ENCODE measurements at regions not wholly inside any gene's neighbourhood (a gene's known extent, or its start where the extent isn't known, plus 50 kb on each side); places are given as distances from the start of the nearest gene placed in this dataset.

DNA sequence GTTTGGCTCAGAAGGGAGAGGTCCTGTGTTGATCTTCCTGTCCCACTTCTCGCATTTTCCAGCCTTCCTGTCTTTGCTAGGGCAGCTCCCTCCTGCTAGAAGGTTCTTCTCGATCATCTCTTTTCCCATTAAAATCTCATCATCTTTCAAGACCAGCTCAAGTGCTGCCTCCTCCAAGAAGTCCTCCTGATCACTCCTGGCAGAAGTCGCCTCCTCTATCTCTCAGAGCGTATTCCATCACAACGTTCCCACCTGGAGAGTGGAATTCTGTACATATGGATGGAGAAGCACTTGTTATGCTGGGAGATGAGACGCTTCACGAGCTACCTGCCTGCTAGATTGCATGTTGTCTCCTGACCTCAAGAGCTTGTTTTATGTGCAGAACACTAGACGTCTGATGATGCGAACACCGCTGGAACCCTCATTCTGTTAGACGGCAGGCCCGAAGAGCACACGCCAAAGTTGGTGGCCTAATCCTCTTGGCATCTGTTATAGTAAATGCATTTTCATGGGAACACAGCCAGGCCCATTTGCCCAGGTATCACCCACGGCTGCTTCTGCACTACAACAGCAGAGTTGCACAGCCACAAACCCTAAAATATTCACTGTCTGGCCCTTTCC is 68.0 kb upstream of the INSIG1 start:
- TF ChIP-seq EZH2phosphoT487 (IDR thresholded peaks at IDR 0.05; ENCODE audit: insufficient read depth, low read depth) (no peak), EZH2 (IDR thresholded peaks at IDR 0.05; ENCODE audit: insufficient read depth, poor library complexity, severe bottlenecking) (no peak)

All from GM23248 (cell line).